Natural killer cell treated with Interleukin-12 subunit alpha and Interleukin-12 subunit beta and Interleukin-15 and Interleukin-18, amount 100 ng/mL, for 72 hours (primary cell): ENCODE measurements at regions not wholly inside any gene's neighbourhood (a gene's known extent, or its start where the extent isn't known, plus 50 kb on each side); places are given as distances from the start of the nearest gene placed in this dataset.
A peak's percentile ranks its signal among the peaks of the same experiment; 100 is the strongest.

ENCODE experiments used
- ATAC-seq, 2 donors: fragments of 150-1000 bp; cut with Tn5 transposase in 1 of 2; sonication (Bioruptor Pico), chemical (Tn5 transposase) in 1 of 2; 2 replicates each; pipeline ENCODE4 v1.10.0; 2021
- DNase-seq: peaks from one replicate; pipeline ENCODE4 v3.0.0; 2022; ENCODE audit warnings: low spot score
- H3K27ac Mint-ChIP-seq, 2 donors: 1 replicate in 1 of 2; 2 replicates in 1 of 2; pipeline ENCODE4 v1.8.0; 2022; ENCODE audit warnings: mixed read lengths in 2 of 2, mild to moderate bottlenecking in 1 of 2, moderate library complexity in 1 of 2
- H3K27me3 Mint-ChIP-seq, 2 donors: 1 replicate in 1 of 2; 2 replicates in 1 of 2; pipeline ENCODE4 v1.8.0; 2022; ENCODE audit warnings: mixed read lengths in 2 of 2
- H3K36me3 Mint-ChIP-seq: one replicate; pipeline ENCODE4 v1.8.0; 2022; ENCODE audit warnings: mixed read lengths
- H3K4me1 Mint-ChIP-seq, 2 donors: 1 replicate in 1 of 2; 2 replicates in 1 of 2; pipeline ENCODE4 v1.8.0; 2022; ENCODE audit warnings: low read depth in 2 of 2, mixed read lengths in 2 of 2, mild to moderate bottlenecking in 1 of 2
- H3K4me3 Mint-ChIP-seq: one replicate; pipeline ENCODE4 v1.8.0; 2022; ENCODE audit warnings: mixed read lengths
- H3K9me3 Mint-ChIP-seq: 2 replicates; pipeline ENCODE4 v1.8.0; 2022; ENCODE audit warnings: mixed read lengths

GRCh38 chr2:128815248-128815647 is 496.6 kb upstream of the HS6ST1 start:
- H3K4me1 Mint-ChIP-seq, result no peaks in the 10 kb centered on the region
- no peaks in the 10 kb centered on the region for H3K36me3 Mint-ChIP-seq
- H3K4me3 Mint-ChIP-seq, result no peak overlapping the region
- H3K9me3 Mint-ChIP-seq, result no peaks in the 10 kb centered on the region
- no peak for DNase-seq
- peaks cover 0 to 3% of the 10 kb centered on the region in 2 donors for H3K27me3 Mint-ChIP-seq
- ATAC-seq, result no peak
- no peak overlapping the region for H3K27ac Mint-ChIP-seq

GRCh38 chr2:128817171-128817570 is 498.5 kb upstream of the HS6ST1 start:
- DNase-seq, result no peak
- no peak overlapping the region for H3K4me3 Mint-ChIP-seq
- H3K4me1 Mint-ChIP-seq, result no peaks in the 10 kb centered on the region
- no peak for ATAC-seq
- H3K27ac Mint-ChIP-seq, result no peak overlapping the region
- no peaks in the 10 kb centered on the region for H3K9me3 Mint-ChIP-seq
- peaks cover 0 to 3% of the 10 kb centered on the region in 2 donors for H3K27me3 Mint-ChIP-seq
- no peaks in the 10 kb centered on the region for H3K36me3 Mint-ChIP-seq

DNA sequence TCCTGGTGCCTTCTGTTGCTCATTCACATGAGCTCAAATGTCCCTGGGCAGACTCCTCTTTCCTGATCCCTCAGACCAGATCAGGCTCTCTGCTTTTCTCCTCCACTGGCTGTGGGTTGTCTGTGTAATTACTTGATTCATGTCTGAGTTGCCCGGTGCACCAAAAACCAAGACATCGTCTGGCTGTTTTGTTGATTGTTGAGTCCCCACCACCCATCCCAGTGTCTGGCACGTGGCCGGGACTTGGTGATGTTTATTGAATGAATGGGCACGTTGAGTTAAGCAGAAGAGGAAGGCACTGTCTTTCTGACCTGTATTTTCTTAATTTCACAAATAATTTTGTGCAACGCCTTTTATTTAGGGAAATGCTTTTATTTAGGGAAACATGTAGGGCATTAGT is 499.1 kb upstream of the HS6ST1 start:
- no peak for ATAC-seq
- peaks cover 0 to 3% of the 10 kb centered on the region in 2 donors for H3K27me3 Mint-ChIP-seq
- no peaks in the 10 kb centered on the region for H3K9me3 Mint-ChIP-seq
- H3K36me3 Mint-ChIP-seq, result no peaks in the 10 kb centered on the region
- H3K4me1 Mint-ChIP-seq, result no peaks in the 10 kb centered on the region
- no peak for DNase-seq
- H3K27ac Mint-ChIP-seq, result no peak overlapping the region
- H3K4me3 Mint-ChIP-seq, result no peak overlapping the region

DNA sequence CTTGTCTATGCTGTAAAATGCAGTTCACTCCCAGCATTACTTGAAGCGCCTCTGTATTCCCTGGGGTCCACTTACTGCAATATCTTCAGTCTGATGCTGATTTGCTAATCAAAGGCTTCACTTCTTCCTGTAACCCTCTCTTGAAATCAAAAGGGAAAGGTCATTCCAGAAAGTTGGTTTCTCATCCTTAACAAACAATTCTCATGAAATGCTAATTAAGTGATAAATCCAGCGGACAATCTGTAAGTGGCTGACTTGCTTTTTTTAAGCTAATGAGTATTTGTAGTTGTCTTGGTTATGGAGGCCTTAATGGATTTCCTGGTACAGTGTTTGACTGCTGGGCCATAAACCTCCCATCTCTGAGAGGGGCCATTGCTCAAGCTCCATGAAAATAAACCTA is 499.6 kb upstream of the HS6ST1 start:
- peaks cover 0 to 3% of the 10 kb centered on the region in 2 donors for H3K27me3 Mint-ChIP-seq
- H3K4me3 Mint-ChIP-seq, result no peak overlapping the region
- no peaks in the 10 kb centered on the region for H3K4me1 Mint-ChIP-seq
- no peak overlapping the region for H3K27ac Mint-ChIP-seq
- DNase-seq (no peak), ATAC-seq (no peak)
- H3K9me3 Mint-ChIP-seq, result no peaks in the 10 kb centered on the region
- H3K36me3 Mint-ChIP-seq, result no peaks in the 10 kb centered on the region

GRCh38 chr2:128818704-128819491 is 500.2 kb upstream of the HS6ST1 start:
- Mint-ChIP-seq H3K27me3 (no peaks in the 10 kb centered on the region), H3K4me3 (no peak overlapping the region), H3K27ac (no peak overlapping the region), H3K36me3 (no peaks in the 10 kb centered on the region), H3K4me1 (no peaks in the 10 kb centered on the region), H3K9me3 (no peaks in the 10 kb centered on the region)
- ATAC-seq, result peak in 1 of 2 donors; percentile 36
- DNase-seq, result no peak

DNA sequence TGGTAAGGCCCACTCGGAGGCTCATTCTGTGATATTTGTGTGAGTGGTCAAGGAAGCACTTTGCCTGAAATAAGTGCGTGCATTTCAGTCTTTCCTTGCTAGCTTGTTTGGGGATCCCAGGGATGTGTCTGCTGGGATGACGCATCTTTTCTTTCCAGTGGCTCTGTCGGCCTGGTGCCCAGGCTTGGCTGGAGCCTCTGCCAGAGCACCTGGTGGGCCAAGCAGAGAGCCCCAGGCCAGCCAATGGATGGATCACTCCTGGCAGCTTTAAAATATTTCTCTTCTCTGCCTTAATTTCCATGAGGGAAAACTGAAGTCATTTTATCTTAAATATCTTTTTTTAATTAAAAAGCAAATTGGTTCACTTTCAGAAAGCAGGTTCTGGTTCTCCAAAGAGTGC is 501.8 kb upstream of the HS6ST1 start:
- Mint-ChIP-seq H3K36me3 (no peaks in the 10 kb centered on the region), H3K27me3 (no peaks in the 10 kb centered on the region), H3K9me3 (no peaks in the 10 kb centered on the region), H3K4me1 (no peaks in the 10 kb centered on the region), H3K27ac (no peak overlapping the region), H3K4me3 (no peak overlapping the region)
- DNase-seq (no peak), ATAC-seq (no peak)

DNA sequence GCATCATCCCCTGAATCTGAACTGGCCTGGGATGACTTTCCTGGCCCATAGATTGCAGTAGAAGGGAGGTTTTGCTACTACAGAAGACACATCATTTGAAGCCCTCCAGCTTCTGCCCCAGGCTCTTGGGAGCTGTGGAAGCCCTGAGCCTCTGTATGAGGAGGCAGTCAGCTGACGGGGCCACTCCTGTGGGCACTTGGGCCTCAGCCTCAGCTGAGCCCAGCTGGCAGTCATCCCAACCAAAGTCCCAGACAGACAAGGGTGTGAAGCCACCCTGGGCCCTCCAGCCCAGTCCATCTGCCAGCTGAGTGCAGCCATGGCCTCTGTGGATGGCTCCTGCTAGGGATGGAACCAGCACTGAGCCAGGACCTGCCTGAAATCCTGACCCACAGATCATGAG is 502.3 kb upstream of the HS6ST1 start:
- DNase-seq, result no peak
- Mint-ChIP-seq H3K36me3 (no peaks in the 10 kb centered on the region), H3K9me3 (no peaks in the 10 kb centered on the region), H3K27me3 (no peaks in the 10 kb centered on the region), H3K4me1 (no peaks in the 10 kb centered on the region), H3K27ac (no peak overlapping the region), H3K4me3 (no peak overlapping the region)
- no peak for ATAC-seq

- Mint-ChIP-seq H3K27ac (no peak overlapping the region), H3K36me3 (no peaks in the 10 kb centered on the region), H3K4me3 (no peak overlapping the region), H3K4me1 (no peaks in the 10 kb centered on the region), H3K9me3 (no peaks in the 10 kb centered on the region), H3K27me3 (no peaks in the 10 kb centered on the region)
- no peak for ATAC-seq
- no peak for DNase-seq
Observed at GRCh38 chr2:128832946-128833663, 514.4 kb upstream of the HS6ST1 start.

GRCh38 chr2:128833664-128834027 is 515.0 kb upstream of the HS6ST1 start:
- H3K4me3 Mint-ChIP-seq, result no peak overlapping the region
- ATAC-seq (peak in 1 of 2 donors; percentile 4), DNase-seq (no peak)
- no peaks in the 10 kb centered on the region for H3K4me1 Mint-ChIP-seq
- no peak overlapping the region for H3K27ac Mint-ChIP-seq
- H3K9me3 Mint-ChIP-seq, result no peaks in the 10 kb centered on the region
- H3K36me3 Mint-ChIP-seq, result no peaks in the 10 kb centered on the region
- no peaks in the 10 kb centered on the region for H3K27me3 Mint-ChIP-seq

- Mint-ChIP-seq H3K36me3 (no peaks in the 10 kb centered on the region), H3K4me3 (no peak overlapping the region), H3K27me3 (peaks cover 0 to 3% of the 10 kb centered on the region in 2 donors), H3K27ac (no peak overlapping the region), H3K9me3 (no peaks in the 10 kb centered on the region), H3K4me1 (no peaks in the 10 kb centered on the region)
- DNase-seq, result no peak
- ATAC-seq, result peak in 1 of 2 donors; percentile 40
Observed at GRCh38 chr2:128834207-128834879, 515.7 kb upstream of the HS6ST1 start.

DNA sequence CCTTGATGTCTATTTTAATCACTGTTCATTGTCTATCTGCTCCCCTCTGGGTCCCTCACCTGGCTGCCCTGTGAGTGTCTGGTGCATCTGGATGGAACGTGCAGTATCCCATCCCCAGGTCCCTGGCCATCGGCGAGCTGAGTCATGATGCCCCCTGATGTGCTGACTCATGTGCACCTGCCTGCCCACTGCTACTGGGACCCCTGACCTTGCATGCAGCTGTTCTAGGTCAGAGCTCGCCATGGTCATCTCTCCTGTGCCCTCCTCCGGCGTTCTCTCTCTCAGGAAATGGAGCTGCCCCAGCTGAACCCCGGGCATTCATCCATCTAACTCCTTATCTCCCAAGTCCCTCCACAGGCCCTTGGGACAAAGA is 516.2 kb upstream of the HS6ST1 start:
- Mint-ChIP-seq H3K4me1 (no peaks in the 10 kb centered on the region), H3K4me3 (no peak overlapping the region), H3K36me3 (no peaks in the 10 kb centered on the region), H3K27ac (no peak overlapping the region), H3K27me3 (peaks cover 3 to 5% of the 10 kb centered on the region in 2 donors), H3K9me3 (no peaks in the 10 kb centered on the region)
- DNase-seq (no peak), ATAC-seq (no peak)

DNA sequence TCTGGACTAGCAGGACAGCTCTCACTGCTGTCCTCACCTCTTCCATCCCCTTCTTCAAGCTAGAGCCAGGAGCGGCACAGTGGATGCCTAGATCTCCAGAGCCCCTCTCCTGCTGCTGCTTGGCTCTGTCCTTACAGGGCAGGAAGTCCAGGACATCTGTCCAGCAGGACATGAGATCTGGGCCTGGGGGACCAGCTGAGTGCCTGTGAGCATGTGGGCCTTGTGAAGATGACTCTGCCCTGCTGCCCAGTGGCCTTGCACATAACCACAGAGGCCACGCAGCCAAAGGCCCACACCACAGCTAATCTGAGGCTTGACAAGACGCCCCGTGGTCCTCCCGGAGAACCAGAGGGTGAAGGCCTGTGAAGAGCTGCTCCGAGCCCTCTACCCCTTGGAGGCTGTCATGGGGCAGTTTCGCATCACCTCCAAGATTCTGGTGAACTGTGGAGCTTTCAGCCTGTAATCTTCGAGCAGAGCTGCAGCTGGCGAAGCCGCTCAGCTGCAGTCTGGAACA is 516.7 kb upstream of the HS6ST1 start:
- H3K4me1 Mint-ChIP-seq, result no peaks in the 10 kb centered on the region
- no peaks in the 10 kb centered on the region for H3K36me3 Mint-ChIP-seq
- ATAC-seq (no peak), DNase-seq (no peak)
- H3K27ac Mint-ChIP-seq, result no peak overlapping the region
- peaks cover 5 to 8% of the 10 kb centered on the region in 2 donors for H3K27me3 Mint-ChIP-seq
- no peak overlapping the region for H3K4me3 Mint-ChIP-seq
- H3K9me3 Mint-ChIP-seq, result no peaks in the 10 kb centered on the region

DNA sequence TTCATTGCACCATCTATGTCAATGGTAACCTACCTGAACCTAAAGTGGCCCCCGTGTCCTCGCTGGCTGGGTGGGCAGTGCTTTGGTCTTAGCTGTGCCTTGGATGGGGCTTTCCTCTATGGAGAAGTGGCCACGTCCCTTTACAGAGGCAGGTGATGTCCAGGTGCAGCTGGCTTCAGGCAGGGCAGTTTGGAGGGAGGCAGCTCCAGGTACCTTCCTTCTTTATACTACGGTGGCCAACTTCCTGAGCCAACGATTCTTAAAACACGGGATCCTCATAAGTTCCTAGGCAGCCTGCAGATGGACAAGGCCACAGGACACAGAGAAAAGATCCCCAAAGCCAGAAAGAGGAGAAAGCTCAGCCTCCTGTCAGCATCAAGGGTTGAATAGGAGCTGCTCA is 517.3 kb upstream of the HS6ST1 start:
- Mint-ChIP-seq H3K4me1 (no peaks in the 10 kb centered on the region), H3K27me3 (peaks cover 5 to 8% of the 10 kb centered on the region in 2 donors), H3K27ac (no peak overlapping the region), H3K4me3 (no peak overlapping the region), H3K9me3 (no peaks in the 10 kb centered on the region), H3K36me3 (no peaks in the 10 kb centered on the region)
- no peak for ATAC-seq
- no peak for DNase-seq

- Mint-ChIP-seq H3K27me3 (peaks cover 8% of the 10 kb centered on the region in 2 donors), H3K27ac (no peak overlapping the region), H3K9me3 (no peaks in the 10 kb centered on the region), H3K4me3 (no peak overlapping the region), H3K4me1 (no peaks in the 10 kb centered on the region), H3K36me3 (no peaks in the 10 kb centered on the region)
- ATAC-seq, result no peak
- no peak for DNase-seq
Observed at GRCh38 chr2:128836559-128837100, 518.0 kb upstream of the HS6ST1 start.
